IMR-90 (cell line): ENCODE measurements at regions not wholly inside any gene's neighbourhood (a gene's known extent, or its start where the extent isn't known, plus 50 kb on each side); places are given as distances from the start of the nearest gene placed in this dataset.

Experiments used
- ATAC-seq: fragments of 200-7000 bp; cut with Tn5 transposase; 2 replicates; pipeline ENCODE4 v1.9.1; 2020; ENCODE audit warnings: low read depth, mild to moderate bottlenecking, moderate library complexity
- BruUV-seq: library from RNA; stranded (reverse); fragments of 400-500 nt; replicated peaks from 2 replicates; lab custom pipeline; 2021; lab: Mats Ljungman, UMichigan
- CTCF ChIA-PET: fragments of 300-600 bp; formaldehyde crosslinking; extraction: SDS; loops from one replicate; lab custom pipeline; 2021; ENCODE audit warnings: antibody characterized with exemption; lab: Yijun Ruan, JAX
- POLR2A ChIA-PET: fragments of 300-600 bp; sonication (Branson Sonifier 250); formaldehyde crosslinking; loops from one replicate; lab custom pipeline; 2022; ENCODE audit warnings: antibody characterized with exemption; ENCODE audit not compliant: unreplicated experiment; lab: Charles Lee
- DNase-seq: peaks from one replicate; pipeline ENCODE4 v3.0.0; 2013
- H2AFZ ChIP-seq: replicated peaks from 2 replicates; pipeline ENCODE3; 2013; ENCODE audit warnings: low read length, mild to moderate bottlenecking; ENCODE audit not compliant: poor library complexity
- H2AK5ac ChIP-seq: 2 replicates; pipeline ENCODE4 v1.6.1; 2013; ENCODE audit warnings: low read depth, low read length, inconsistent platforms
- H2AK9ac ChIP-seq: replicated peaks from 2 replicates; pipeline ENCODE3; 2013; ENCODE audit warnings: mild to moderate bottlenecking, low read depth, low read length, moderate library complexity; ENCODE audit not compliant: poor library complexity
- H2BK120ac ChIP-seq: 2 replicates; pipeline ENCODE4 v1.6.1; 2013; ENCODE audit warnings: low read depth, low read length, inconsistent platforms
- H2BK15ac ChIP-seq: 3 replicates; pipeline ENCODE4 v1.6.1; 2013; ENCODE audit warnings: low read depth, low read length, inconsistent platforms
- H2BK20ac ChIP-seq: 2 replicates; pipeline ENCODE4 v1.6.1; 2013; ENCODE audit warnings: low read depth, mild to moderate bottlenecking, inconsistent platforms, low read length, moderate library complexity
- H2BK5ac ChIP-seq: 2 replicates; pipeline ENCODE4 v1.6.1; 2013; ENCODE audit warnings: mild to moderate bottlenecking, low read depth, low read length, inconsistent platforms; ENCODE audit not compliant: poor library complexity, severe bottlenecking
- H3K14ac ChIP-seq: replicated peaks from 2 replicates; pipeline ENCODE4 v1.6.1; 2013; ENCODE audit warnings: low read depth, low read length, inconsistent platforms
- H3K18ac ChIP-seq: 2 replicates; pipeline ENCODE4 v1.6.1; 2013; ENCODE audit warnings: low read depth, low read length, control low read depth
- H3K23ac ChIP-seq: 2 replicates; pipeline ENCODE4 v1.6.1; 2013; ENCODE audit warnings: low read depth, low read length, inconsistent platforms
- H3K27ac ChIP-seq: 2 replicates; pipeline ENCODE4 v1.5.1; 2013; ENCODE audit warnings: mild to moderate bottlenecking, control low read depth, low read length; ENCODE audit not compliant: insufficient read depth
- H3K27me3 ChIP-seq: 2 replicates; pipeline ENCODE4 v1.6.1; 2013; ENCODE audit warnings: low read length; ENCODE audit not compliant: control insufficient read depth, insufficient read depth
- H3K36me3 ChIP-seq: 2 replicates; pipeline ENCODE4 v1.6.1; 2013; ENCODE audit warnings: low read length, mixed read lengths; ENCODE audit not compliant: control insufficient read depth, insufficient read depth
- H3K4ac ChIP-seq: 2 replicates; pipeline ENCODE4 v1.6.1; 2013; ENCODE audit warnings: low read depth, low read length, inconsistent platforms
- H3K4me1 ChIP-seq: 2 replicates; pipeline ENCODE4 v1.6.1; 2013; ENCODE audit warnings: low read length, mixed read lengths; ENCODE audit not compliant: control insufficient read depth, insufficient read depth
- H3K4me2 ChIP-seq: 2 replicates; pipeline ENCODE4 v1.6.1; 2013; ENCODE audit warnings: low read depth, mild to moderate bottlenecking, control low read depth, low read length, moderate library complexity
- H3K4me3 ChIP-seq: 2 replicates; pipeline ENCODE4 v1.5.1; 2013; ENCODE audit warnings: low read depth, mild to moderate bottlenecking, control low read depth, low read length, moderate library complexity; ENCODE audit not compliant: insufficient read depth
- H3K56ac ChIP-seq: 2 replicates; pipeline ENCODE4 v1.6.1; 2013; ENCODE audit warnings: low read length, inconsistent platforms; ENCODE audit not compliant: insufficient read depth; ENCODE audit errors: extremely low read depth
- H3K79me1 ChIP-seq, 2 experiments: 2 replicates each; pipeline ENCODE4 v1.6.1; 2013; ENCODE audit warnings: low read length in 2 of 2, inconsistent platforms in 1 of 2, low read depth in 1 of 2
- H3K9ac ChIP-seq: 2 replicates; pipeline ENCODE4 v1.6.1; 2013; ENCODE audit warnings: low read depth, low read length, control low read depth
- H3K9me1 ChIP-seq: 2 replicates; pipeline ENCODE4 v1.6.1; 2013; ENCODE audit warnings: low read length, inconsistent platforms; ENCODE audit not compliant: insufficient read depth
- H3K9me3 ChIP-seq: 2 replicates; pipeline ENCODE4 v1.6.1; 2013; ENCODE audit warnings: low read length; ENCODE audit not compliant: control insufficient read depth, insufficient read depth
- H4K20me1 ChIP-seq: 2 replicates; pipeline ENCODE4 v1.6.1; 2013; ENCODE audit warnings: low read length, inconsistent platforms; ENCODE audit not compliant: insufficient read depth
- H4K5ac ChIP-seq: 2 replicates; pipeline ENCODE4 v1.6.1; 2013; ENCODE audit warnings: mild to moderate bottlenecking, low read depth, low read length, control low read depth
- H4K8ac ChIP-seq, 2 experiments: 2 replicates each; pipeline ENCODE4 v1.6.1; 2013; ENCODE audit warnings: low read depth in 2 of 2, low read length in 2 of 2, control low read depth in 1 of 2, inconsistent platforms in 1 of 2
- H4K91ac ChIP-seq: 2 replicates; pipeline ENCODE4 v1.6.1; 2013; ENCODE audit warnings: low read depth, low read length, inconsistent platforms; ENCODE audit not compliant: insufficient read depth
- FOS ChIP-seq: fragments of 150-350 bp; IDR thresholded peaks from 2 replicates; pipeline ENCODE4 v1.6.1; 2016; ENCODE audit warnings: low read depth, low read length
- RCOR1 ChIP-seq: IDR thresholded peaks from 2 replicates; pipeline ENCODE4 v1.6.1; 2012; ENCODE audit warnings: mild to moderate bottlenecking, low read length, improper control_type of control experiment; ENCODE audit not compliant: insufficient replicate concordance
- SMC3 ChIP-seq: fragments of 150-350 bp; IDR thresholded peaks from 2 replicates; pipeline ENCODE4 v1.6.1; 2016; ENCODE audit warnings: low read depth, mild to moderate bottlenecking, antibody characterized with exemption, low read length, moderate library complexity
- USF2 ChIP-seq: fragments of 150-350 bp; IDR thresholded peaks from 2 replicates; pipeline ENCODE4 v1.6.1; 2017; ENCODE audit warnings: mild to moderate bottlenecking, antibody characterized with exemption, low read length, low read depth
- WGBS, 2 experiments: methylation state at CpG; one replicate each; pipeline versions ENCODE4 v1.1.5 to v1.1.7; 2013; ENCODE audit warnings: missing lambda C conversion rate in 2 of 2; ENCODE audit not compliant: insufficient read length in 1 of 2; ENCODE audit errors: extremely low coverage in 2 of 2; 5-methylcytosine and 5-hydroxymethylcytosine counted together
- dilution Hi-C: fragments of 300-500 bp; cut with HindIII; formaldehyde crosslinking; loops from one replicate; pipeline ENCODE4 v1.14.3; 2018; ENCODE audit warnings: low sequenced_read_pairs; ENCODE audit not compliant: unreplicated experiment
- in situ Hi-C: fragments of 300-500 bp; cut with MboI; formaldehyde crosslinking; loops from 3 replicates; pipeline ENCODE4 v1.14.3; 2019; ENCODE audit warnings: low sequenced_read_pairs, inconsistent platforms, mixed read lengths
- intact Hi-C: fragments of 100-400 bp; cut with micrococcal nuclease; formaldehyde crosslinking; loops from 2 replicates; pipeline ENCODE4 v1.10.0; 2022

DNA sequence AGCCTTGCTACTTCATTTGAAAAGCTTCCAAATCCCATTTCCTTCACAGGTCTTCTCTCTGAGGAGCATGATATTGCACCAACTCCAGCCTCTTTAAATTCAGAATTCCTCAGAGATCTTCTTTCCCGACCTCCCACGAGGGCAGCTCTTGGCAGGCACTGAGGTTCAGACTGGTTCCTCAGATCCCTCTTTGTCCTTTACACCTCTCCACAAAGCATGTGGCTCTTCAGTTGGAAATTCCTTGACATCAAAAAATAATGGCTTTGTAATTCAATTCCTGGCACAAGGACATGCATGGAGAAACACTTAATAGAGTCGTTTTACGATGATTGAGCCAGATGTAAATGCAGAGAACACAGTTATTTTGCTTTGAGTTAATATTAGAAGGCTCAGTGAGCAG lies 63.2 kb upstream of the TMX1 start:
- Histone ChIP-seq H3K56ac (no peak overlapping the region), H2AK5ac (no peak overlapping the region), H3K9me1 (no peaks in the 10 kb centered on the region), H3K4ac (no peak overlapping the region), H3K36me3 (no peaks in the 10 kb centered on the region), H3K4me1 (no peaks in the 10 kb centered on the region), H4K20me1 (no peaks in the 10 kb centered on the region), H3K18ac (no peak overlapping the region), H3K79me1 (no peaks in the 10 kb centered on the region), H4K8ac (no peak overlapping the region), H3K23ac (no peak overlapping the region), H2BK15ac (no peak overlapping the region), H2AK9ac (no peak overlapping the region), H3K9ac (no peak overlapping the region), H4K5ac (no peak overlapping the region), H3K14ac (no peak overlapping the region), H3K9me3 (peaks cover 2% of the 10 kb centered on the region; the same call in 1 of the 2 replicates), H3K27me3 (peaks cover 33% of the 10 kb centered on the region), H3K4me2 (no peak overlapping the region), H3K4me3 (no peak overlapping the region), H4K91ac (no peak overlapping the region), H2BK20ac (no peak overlapping the region), H2AFZ (no peak overlapping the region), H2BK5ac (no peak overlapping the region), H3K27ac (no peak overlapping the region), H2BK120ac (no peak overlapping the region)
- intact Hi-C loops: no loop called here
- dilution Hi-C loops: no loop called here
- ChIA-PET POLR2A (no interaction called here), CTCF (no interaction called here)
- BruUV-seq: no TSS peak
- no peak for TF ChIP-seq FOS
- no peak for TF ChIP-seq SMC3
- no peak for TF ChIP-seq USF2
- TF ChIP-seq RCOR1: no peak
- ATAC-seq (no peak), DNase-seq (no peak)
- WGBS, 2 experiments: no CpG with 5 or more reads among the region's 4 CpGs
- in situ Hi-C loops: no loop called here
